ENCODE measurements at regions not wholly inside any gene's neighbourhood (a gene's known extent, or its start where the extent isn't known, plus 50 kb on each side); places are given as distances from the start of the nearest gene placed in this dataset.

DNA sequence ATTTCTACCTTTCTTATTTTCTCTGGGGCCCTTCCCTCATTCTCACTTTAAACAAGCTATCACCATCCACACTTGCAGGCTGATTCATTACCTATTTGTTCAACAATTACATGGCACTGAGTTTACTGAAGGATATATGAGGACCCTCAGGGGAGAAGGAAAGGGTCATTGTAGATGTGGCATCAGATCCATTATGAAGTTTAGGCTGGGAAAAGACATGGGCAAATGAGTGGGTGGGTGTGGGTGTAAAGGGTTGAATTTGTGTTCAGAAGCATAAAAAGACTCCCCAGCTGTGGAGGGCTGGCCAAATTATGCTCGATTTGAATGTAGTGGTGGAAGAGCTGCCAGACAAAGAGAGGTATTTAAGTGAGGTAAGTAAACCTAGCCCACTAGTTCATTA, 55.9 kb upstream of the MTAP start:
- TF ChIP-seq, protein P1, sequence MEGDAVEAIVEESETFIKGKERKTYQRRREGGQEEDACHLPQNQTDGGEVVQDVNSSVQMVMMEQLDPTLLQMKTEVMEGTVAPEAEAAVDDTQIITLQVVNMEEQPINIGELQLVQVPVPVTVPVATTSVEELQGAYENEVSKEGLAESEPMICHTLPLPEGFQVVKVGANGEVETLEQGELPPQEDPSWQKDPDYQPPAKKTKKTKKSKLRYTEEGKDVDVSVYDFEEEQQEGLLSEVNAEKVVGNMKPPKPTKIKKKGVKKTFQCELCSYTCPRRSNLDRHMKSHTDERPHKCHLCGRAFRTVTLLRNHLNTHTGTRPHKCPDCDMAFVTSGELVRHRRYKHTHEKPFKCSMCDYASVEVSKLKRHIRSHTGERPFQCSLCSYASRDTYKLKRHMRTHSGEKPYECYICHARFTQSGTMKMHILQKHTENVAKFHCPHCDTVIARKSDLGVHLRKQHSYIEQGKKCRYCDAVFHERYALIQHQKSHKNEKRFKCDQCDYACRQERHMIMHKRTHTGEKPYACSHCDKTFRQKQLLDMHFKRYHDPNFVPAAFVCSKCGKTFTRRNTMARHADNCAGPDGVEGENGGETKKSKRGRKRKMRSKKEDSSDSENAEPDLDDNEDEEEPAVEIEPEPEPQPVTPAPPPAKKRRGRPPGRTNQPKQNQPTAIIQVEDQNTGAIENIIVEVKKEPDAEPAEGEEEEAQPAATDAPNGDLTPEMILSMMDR (IDR thresholded peaks at IDR 0.05) = no peak
- no peak for TF ChIP-seq POLR2A (IDR thresholded peaks at IDR 0.05)
